Esophagus squamous epithelium (tissue), 4 donors: ENCODE measurements at regions not wholly inside any gene's neighbourhood (a gene's known extent, or its start where the extent isn't known, plus 50 kb on each side); places are given as distances from the start of the nearest gene placed in this dataset.

Experiments used
- CTCF ChIP-seq, 6 experiments: fragments of 450-650 bp in 4 of 6; fragments of 200-600 bp in 2 of 6; sonication (generic) in 2 of 6; IDR thresholded peaks; one replicate each; pipeline ENCODE4 v1.5.1; 2016 to 2019; ENCODE audit warnings: antibody characterized with exemption in 6 of 6, mild to moderate bottlenecking in 4 of 6, moderate library complexity in 4 of 6
- POLR2A ChIP-seq, 4 donors: fragments of 450-650 bp; IDR thresholded peaks; one replicate each; pipeline ENCODE4 v1.6.1; 2017; ENCODE audit warnings: antibody characterized with exemption in 4 of 4, mild to moderate bottlenecking in 4 of 4, moderate library complexity in 3 of 4

- TF ChIP-seq CTCF (IDR thresholded peaks at IDR 0.05) (no peak), POLR2A (IDR thresholded peaks at IDR 0.05) (no peak)
Measured at GRCh38 chr3:168552251-168552650, 456.5 kb upstream of the GOLIM4 start.
